CD4-positive, alpha-beta T cell treated with Interleukin-15 for 1 hour (primary cell): ENCODE measurements at regions not wholly inside any gene's neighbourhood (a gene's known extent, or its start where the extent isn't known, plus 50 kb on each side); places are given as distances from the start of the nearest gene placed in this dataset.

Experiments used
- DNase-seq: peaks from one replicate; pipeline ENCODE4 v3.0.0-alpha.2; 2020

DNA sequence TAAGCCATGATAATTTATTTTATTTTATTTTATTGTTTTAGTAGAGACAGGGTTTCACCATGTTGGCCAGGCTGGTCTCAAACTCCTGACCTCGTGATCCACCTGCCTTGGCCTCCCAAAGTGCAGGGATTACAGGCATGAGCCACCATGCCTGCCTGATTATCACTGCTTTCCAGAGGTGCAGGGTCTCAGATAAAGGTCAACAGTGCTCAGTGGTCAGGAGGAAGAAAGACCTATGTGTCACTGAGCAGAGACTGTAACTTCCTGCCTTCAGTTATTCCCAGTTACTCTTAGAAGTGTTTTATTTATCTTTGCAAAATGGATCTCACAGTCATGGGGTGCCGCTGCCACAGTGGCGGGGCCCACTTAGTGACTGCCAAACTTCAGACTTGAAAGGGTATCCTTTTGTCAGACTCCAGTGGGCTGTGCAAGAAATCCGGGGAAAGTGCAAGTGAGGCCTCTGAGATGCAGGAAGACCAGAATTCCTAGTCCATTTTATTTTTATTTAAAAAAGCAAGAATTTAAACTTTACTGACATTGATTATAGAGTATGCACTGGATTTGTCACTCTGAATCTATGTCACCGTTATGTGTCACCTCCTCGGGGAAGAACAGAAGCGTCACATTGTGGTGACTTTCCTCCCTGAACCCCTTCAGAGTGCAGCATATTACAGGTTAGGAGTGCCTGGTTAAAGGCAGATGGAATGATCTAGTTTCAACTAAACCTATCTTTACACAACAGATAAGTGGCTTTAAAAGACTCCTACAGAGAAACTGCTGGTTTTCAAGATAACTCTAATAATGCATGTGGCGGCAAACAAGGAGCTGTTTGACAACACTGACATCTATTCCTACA lies 59.1 kb upstream of the BICD1 start:
- no peak for DNase-seq

GRCh38 chr12:32048791-32049190 lies 57.9 kb upstream of the BICD1 start:
- no peak for DNase-seq

DNA sequence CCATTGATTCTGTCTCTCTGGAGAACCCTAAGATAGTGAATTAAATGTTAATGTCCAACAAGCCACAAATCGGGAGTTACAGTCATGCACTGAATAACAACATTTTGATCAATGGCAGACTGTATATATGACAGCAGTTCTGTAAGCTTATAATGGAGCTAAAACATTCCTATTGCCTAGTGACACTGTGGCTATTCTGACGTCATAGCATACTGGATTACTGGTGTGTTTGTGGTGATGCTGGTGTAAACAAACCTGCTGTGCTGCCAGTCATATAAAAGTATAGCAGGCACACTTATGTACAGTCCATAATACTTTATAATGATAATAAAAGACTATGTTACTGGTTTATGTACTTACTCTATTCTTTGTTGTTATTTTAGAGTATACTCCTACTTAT lies 56.7 kb upstream of the BICD1 start:
- DNase-seq, result no peak

DNA sequence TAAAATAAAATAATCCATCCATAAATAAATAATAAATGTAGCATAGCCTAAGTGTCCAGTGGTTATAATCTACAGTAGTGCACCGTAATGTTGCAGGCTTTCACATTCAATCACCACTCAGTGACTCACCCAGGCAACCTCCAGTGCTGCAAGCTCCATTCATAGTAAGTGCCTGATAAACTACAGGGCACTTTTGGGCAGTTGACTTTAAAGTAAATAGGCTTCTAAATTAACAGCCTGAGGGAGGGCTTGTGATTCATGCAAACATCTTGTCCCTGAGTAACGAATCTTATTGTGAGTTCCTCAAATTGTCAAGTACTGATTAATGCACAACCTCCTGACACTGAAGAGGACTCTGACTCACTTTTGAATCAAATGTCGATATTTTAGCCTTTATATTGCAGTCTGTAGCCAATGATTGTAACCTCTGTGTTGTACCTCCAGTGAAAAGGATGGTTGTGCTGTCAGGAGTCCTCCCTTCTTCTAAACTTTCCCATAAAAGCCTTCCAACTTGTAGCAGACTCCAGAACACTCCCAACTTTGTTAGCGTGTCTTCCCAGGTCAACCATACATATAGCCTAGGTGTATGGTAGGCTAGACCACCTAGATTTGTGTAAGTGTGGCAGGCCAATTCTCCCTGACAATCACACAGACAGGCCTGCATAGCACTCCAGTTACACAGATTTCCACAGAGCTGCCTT lies 55.0 kb upstream of the BICD1 start:
- peak; percentile 17 for DNase-seq

- DNase-seq, result no peak
Observed at GRCh38 chr12:32052212-32052713, 54.4 kb upstream of the BICD1 start.

- no peak for DNase-seq
Observed at GRCh38 chr12:32053881-32054624, 52.6 kb upstream of the BICD1 start.
